PC-9 (cell line): ENCODE measurements at regions not wholly inside any gene's neighbourhood (a gene's known extent, or its start where the extent isn't known, plus 50 kb on each side); places are given as distances from the start of the nearest gene placed in this dataset.
"Not testable (repeated sequence)": the region's sequence is repeated elsewhere in the genome, so short reads cannot be mapped to it uniquely, and the experiment has no call there.

ENCODE experiments used
- BruUV-seq: library from RNA; stranded (reverse); fragments of 400-500 nt; replicated peaks from 2 replicates; lab custom pipeline; 2021; lab: Mats Ljungman, UMichigan
- CTCF ChIA-PET: fragments of 300-600 bp; sonication (Branson Sonifier 250); formaldehyde crosslinking; loops from one replicate; lab custom pipeline; 2022; ENCODE audit warnings: antibody characterized with exemption; lab: Charles Lee
- POLR2A ChIA-PET: fragments of 300-600 bp; sonication (Branson Sonifier 250); formaldehyde crosslinking; loops from one replicate; lab custom pipeline; 2022; ENCODE audit warnings: antibody characterized with exemption; ENCODE audit not compliant: unreplicated experiment; lab: Charles Lee
- DNase-seq, 2 experiments: peaks; one replicate each; pipeline versions ENCODE4 v3.0.0 to v3.0.0-alpha.2; 2015 to 2022; ENCODE audit warnings: mixed read lengths in 1 of 2
- H2AFZ ChIP-seq: fragments of 200-600 bp; sonication (generic); 2 replicates; pipeline ENCODE4 v1.8.1; 2017; ENCODE audit warnings: antibody characterized with exemption
- H3F3A ChIP-seq: fragments of 200-600 bp; sonication (generic); 2 replicates; pipeline ENCODE4 v1.8.1; 2017; ENCODE audit warnings: antibody characterized with exemption, mild to moderate bottlenecking, low read depth; ENCODE audit not compliant: insufficient read depth
- H3K27ac ChIP-seq: fragments of 200-600 bp; sonication (generic); 2 replicates; pipeline ENCODE4 v1.6.1; 2016; ENCODE audit warnings: mixed run types
- H3K27me3 ChIP-seq: fragments of 200-600 bp; sonication (generic); 2 replicates; pipeline ENCODE4 v1.6.1; 2016; ENCODE audit warnings: low read depth, mixed run types; ENCODE audit not compliant: insufficient read depth
- H3K36me3 ChIP-seq: fragments of 200-600 bp; sonication (generic); 2 replicates; pipeline ENCODE4 v1.6.1; 2016; ENCODE audit warnings: low read depth, mixed run types
- H3K4me1 ChIP-seq: fragments of 200-600 bp; sonication (generic); replicated peaks from 2 replicates; pipeline ENCODE4 v1.6.1; 2016; ENCODE audit warnings: mixed run types; ENCODE audit not compliant: insufficient read depth
- H3K4me2 ChIP-seq: fragments of 200-600 bp; sonication (generic); 2 replicates; pipeline ENCODE4 v1.6.1; 2017; ENCODE audit warnings: mixed run types
- H3K4me3 ChIP-seq: fragments of 200-600 bp; sonication (generic); 2 replicates; pipeline ENCODE4 v1.6.1; 2016; ENCODE audit warnings: mixed run types
- H3K79me2 ChIP-seq: fragments of 200-600 bp; sonication (generic); 2 replicates; pipeline ENCODE4 v1.6.1; 2017; ENCODE audit warnings: low read depth, mixed run types
- H3K9me2 ChIP-seq: fragments of 200-600 bp; sonication (generic); 2 replicates; pipeline ENCODE4 v1.8.1; 2017; ENCODE audit warnings: mild to moderate bottlenecking; ENCODE audit not compliant: insufficient read depth
- H3K9me3 ChIP-seq: fragments of 200-600 bp; sonication (generic); 2 replicates; pipeline ENCODE4 v1.8.1; 2016; ENCODE audit warnings: low read depth; ENCODE audit not compliant: insufficient read depth
- H4K20me1 ChIP-seq: fragments of 200-600 bp; sonication (generic); 2 replicates; pipeline ENCODE4 v1.8.1; 2017; ENCODE audit not compliant: insufficient read depth
- EZH2 ChIP-seq: fragments of 200-600 bp; sonication (generic); IDR thresholded peaks from 2 replicates; pipeline ENCODE4 v1.8.0; 2017; ENCODE audit warnings: antibody characterized with exemption, low read depth
- intact Hi-C: fragments of 100-400 bp; cut with micrococcal nuclease; formaldehyde crosslinking; loops from one replicate; pipeline ENCODE4 v1.10.0; 2022; ENCODE audit not compliant: unreplicated experiment
- TF ChIP-seq, protein P1 (sequence below): fragments of 200-600 bp; sonication (generic); conservative IDR thresholded peaks from 2 replicates; pipeline ENCODE4 v1.6.1; 2017; ENCODE audit warnings: mixed run types, antibody characterized with exemption, mild to moderate bottlenecking, moderate library complexity

DNA sequence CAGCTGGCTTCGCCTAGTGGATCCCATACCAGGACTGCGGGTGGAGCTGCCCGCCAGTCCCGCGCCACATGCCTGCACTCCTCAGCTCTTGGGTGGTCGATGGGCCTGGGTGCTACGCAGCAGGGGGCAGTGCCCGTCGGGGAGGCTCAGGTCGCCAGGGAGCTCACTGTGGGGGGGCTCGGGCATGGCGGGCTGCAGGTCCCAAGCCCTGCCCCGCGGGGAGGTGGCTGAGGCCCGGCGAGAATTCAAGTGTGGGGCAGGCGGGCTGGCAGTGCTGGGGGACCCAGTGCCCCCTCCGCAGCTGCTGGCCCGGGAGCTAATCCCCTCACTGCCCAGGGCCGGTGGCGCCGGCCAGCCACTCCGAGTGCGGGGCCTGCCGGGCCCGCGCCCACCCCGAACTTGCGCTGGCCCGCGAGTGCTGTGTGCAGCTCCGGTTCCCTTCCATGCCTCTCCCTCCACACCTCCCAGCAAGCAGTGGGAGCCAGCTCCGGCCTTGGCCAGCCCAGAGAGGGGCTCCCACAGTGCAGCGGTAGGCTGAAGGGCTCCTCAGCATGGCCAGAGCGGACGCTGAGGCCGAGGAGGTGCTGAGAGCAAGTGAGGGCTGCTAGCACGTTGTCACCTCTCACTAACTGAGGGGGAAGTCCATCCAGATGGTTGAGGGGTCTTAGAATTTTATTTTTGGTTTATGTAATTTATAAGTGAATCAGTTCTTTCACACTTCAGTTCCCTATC, 85.2 kb upstream of the HMCN1 start:
- POLR2A ChIA-PET: no interaction called here
- H3F3A ChIP-seq: peaks cover 15% of the 10 kb centered on the region; the same call in 1 of the 2 replicates
- H3K79me2 ChIP-seq: no peaks in the 10 kb centered on the region
- H3K4me2 ChIP-seq: no peak overlapping the region
- H3K9me3 ChIP-seq: 0 out of 2 replicates have a peak, but pooled peaks cover 8% of the 10 kb centered on the region
- no peak overlapping the region for H3K27ac ChIP-seq
- H4K20me1 ChIP-seq: no peaks in the 10 kb centered on the region
- H2AFZ ChIP-seq: no peak overlapping the region
- no peak overlapping the region for H3K4me3 ChIP-seq
- CTCF ChIA-PET: no interaction called here
- no peak for DNase-seq
- TF ChIP-seq, protein P1, sequence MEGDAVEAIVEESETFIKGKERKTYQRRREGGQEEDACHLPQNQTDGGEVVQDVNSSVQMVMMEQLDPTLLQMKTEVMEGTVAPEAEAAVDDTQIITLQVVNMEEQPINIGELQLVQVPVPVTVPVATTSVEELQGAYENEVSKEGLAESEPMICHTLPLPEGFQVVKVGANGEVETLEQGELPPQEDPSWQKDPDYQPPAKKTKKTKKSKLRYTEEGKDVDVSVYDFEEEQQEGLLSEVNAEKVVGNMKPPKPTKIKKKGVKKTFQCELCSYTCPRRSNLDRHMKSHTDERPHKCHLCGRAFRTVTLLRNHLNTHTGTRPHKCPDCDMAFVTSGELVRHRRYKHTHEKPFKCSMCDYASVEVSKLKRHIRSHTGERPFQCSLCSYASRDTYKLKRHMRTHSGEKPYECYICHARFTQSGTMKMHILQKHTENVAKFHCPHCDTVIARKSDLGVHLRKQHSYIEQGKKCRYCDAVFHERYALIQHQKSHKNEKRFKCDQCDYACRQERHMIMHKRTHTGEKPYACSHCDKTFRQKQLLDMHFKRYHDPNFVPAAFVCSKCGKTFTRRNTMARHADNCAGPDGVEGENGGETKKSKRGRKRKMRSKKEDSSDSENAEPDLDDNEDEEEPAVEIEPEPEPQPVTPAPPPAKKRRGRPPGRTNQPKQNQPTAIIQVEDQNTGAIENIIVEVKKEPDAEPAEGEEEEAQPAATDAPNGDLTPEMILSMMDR: no peak
- TF ChIP-seq EZH2: no peak
- BruUV-seq: no TSS peak
- peaks cover 16% of the 10 kb centered on the region; the same call in 1 of the 2 replicates for H3K4me1 ChIP-seq
- intact Hi-C loops: loop anchor here (5.0 kb wide), 1 partner anchor 207 kb away; no protein-coding TSS in a partner anchor
- no peaks in the 10 kb centered on the region for H3K27me3 ChIP-seq
- no peaks in the 10 kb centered on the region for H3K36me3 ChIP-seq
- no peaks in the 10 kb centered on the region for H3K9me2 ChIP-seq

DNA sequence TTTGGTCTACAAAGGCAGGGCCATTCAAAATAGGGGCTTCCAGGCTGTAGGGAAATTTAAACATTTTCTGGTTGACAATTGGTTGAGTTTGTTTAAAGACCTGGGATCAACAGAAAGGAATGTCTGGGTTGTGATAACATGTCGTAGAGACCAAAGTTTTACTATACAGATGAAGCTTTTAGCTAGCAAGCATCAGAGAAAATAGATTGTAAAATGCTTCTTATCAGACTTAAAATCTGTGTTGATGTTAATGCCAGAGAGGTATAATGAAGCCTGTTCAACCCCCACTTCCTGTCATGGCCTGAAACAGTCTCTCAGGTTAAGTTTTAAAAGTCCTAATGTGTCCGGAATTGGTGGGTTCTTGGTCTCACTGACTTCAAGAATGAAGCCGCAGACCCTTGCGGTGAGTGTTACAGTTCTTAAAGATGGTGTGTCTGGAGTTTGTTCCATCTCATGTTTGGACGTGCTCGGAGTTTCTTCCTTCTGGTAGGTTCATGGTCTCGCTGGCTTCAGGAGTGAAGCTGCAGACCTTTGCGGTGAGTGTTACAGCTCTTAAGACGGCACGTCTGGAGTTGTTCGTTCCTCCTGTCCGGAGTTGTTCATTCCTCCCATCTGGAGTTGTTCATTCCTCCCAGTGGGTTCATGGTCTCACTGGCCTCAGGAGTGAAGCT, 86.5 kb upstream of the HMCN1 start:
- H3K4me2 ChIP-seq, H3K27me3 ChIP-seq, BruUV-seq, CTCF ChIA-PET, H4K20me1 ChIP-seq, H3K27ac ChIP-seq, POLR2A ChIA-PET, H3K9me2 ChIP-seq, DNase-seq, H3K4me3 ChIP-seq, H3K79me2 ChIP-seq, H3K36me3 ChIP-seq, H2AFZ ChIP-seq, H3K9me3 ChIP-seq: not testable (repeated sequence)
- intact Hi-C loops: loop anchor here (5.0 kb wide), 1 partner anchor 205 kb away; no protein-coding TSS in a partner anchor
- Histone ChIP-seq H3F3A (peaks cover 15% of the 10 kb centered on the region; the same call in 1 of the 2 replicates), H3K4me1 (peaks cover 16% of the 10 kb centered on the region; the same call in 1 of the 2 replicates)

DNA sequence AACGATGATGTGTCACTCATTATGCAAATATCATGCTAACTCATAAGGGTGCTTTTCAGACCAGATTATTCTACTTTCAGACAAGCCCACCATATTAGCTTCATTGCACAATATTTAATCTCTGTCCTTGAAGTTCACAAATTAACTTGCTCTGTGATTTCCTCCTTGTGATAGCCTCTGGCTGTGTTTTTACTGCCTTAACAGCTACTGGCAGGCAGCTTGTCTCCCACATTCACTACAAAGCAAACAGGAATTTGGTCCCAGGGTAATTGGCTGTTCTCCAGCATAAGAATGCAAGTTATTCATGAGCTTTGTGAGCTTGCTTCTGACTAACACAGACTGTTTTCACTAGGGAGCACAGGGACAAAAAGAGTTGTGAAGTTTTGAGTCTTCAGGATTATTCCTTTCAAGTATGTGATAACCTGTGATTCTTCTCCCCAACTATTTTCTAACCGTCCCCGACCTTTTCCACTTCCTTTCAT, 87.9 kb upstream of the HMCN1 start:
- TF ChIP-seq EZH2: no peak
- TF ChIP-seq, protein P1: no peak
- POLR2A ChIA-PET: interaction anchor here (0.5 to 0.7 kb wide), 3 partner anchors 53 to 211 kb away, joined by 3 to 12 read pairs (median 7); no protein-coding TSS in a partner anchor
- no peaks in the 10 kb centered on the region for H4K20me1 ChIP-seq
- intact Hi-C loops: loop anchor here (1.0 to 5.0 kb wide), 3 partner anchors 81 to 329 kb away; partner anchors contain the start of gene IVNS1ABP
- H3F3A ChIP-seq: peaks cover 15% of the 10 kb centered on the region; the same call in 1 of the 2 replicates
- no peak overlapping the region for H3K4me3 ChIP-seq
- BruUV-seq: no TSS peak
- peaks cover 16% of the 10 kb centered on the region; the same call in 1 of the 2 replicates for H3K4me1 ChIP-seq
- H3K36me3 ChIP-seq: no peaks in the 10 kb centered on the region
- H3K4me2 ChIP-seq: peak overlapping the region; percentile 38
- H3K9me3 ChIP-seq: 0 out of 2 replicates have a peak, but pooled peaks cover 8% of the 10 kb centered on the region
- no peaks in the 10 kb centered on the region for H3K27me3 ChIP-seq
- no peaks in the 10 kb centered on the region for H3K9me2 ChIP-seq
- CTCF ChIA-PET: interaction anchor here (0.6 to 1.0 kb wide), 3 partner anchors 35 to 329 kb away, joined by 3 to 5 read pairs (median 4); partner anchors contain the start of gene IVNS1ABP
- H2AFZ ChIP-seq: no peak overlapping the region
- DNase-seq: peak; percentile 74 to 78
- no peaks in the 10 kb centered on the region for H3K79me2 ChIP-seq
- H3K27ac ChIP-seq: peak overlapping the region; percentile 11; the same call in 1 of the 2 replicates
